GM23338 (cell line): ENCODE measurements at regions not wholly inside any gene's neighbourhood (a gene's known extent, or its start where the extent isn't known, plus 50 kb on each side); places are given as distances from the start of the nearest gene placed in this dataset.

Source experiments
- ATAC-seq: fragments of 200-7000 bp; cut with Tn5 transposase; 3 replicates; pipeline ENCODE4 v1.9.1; 2020
- DNase-seq: peaks from one replicate; pipeline ENCODE4 v3.0.0-alpha.2; 2015; ENCODE audit warnings: low spot score
- H2AFZ ChIP-seq: fragments of 200-600 bp; sonication (generic); 2 replicates; pipeline ENCODE4 v1.8.0; 2016; ENCODE audit warnings: antibody characterized with exemption, mild to moderate bottlenecking, moderate library complexity
- H3F3A ChIP-seq: fragments of 200-600 bp; sonication (generic); replicated peaks from 2 replicates; pipeline ENCODE4 v1.8.0; 2017; ENCODE audit warnings: antibody characterized with exemption, mixed run types, low read depth
- H3K27ac ChIP-seq: fragments of 200-600 bp; sonication (generic); 2 replicates; pipeline ENCODE4 v1.6.1; 2016; ENCODE audit warnings: low read depth
- H3K27me3 ChIP-seq: fragments of 200-600 bp; sonication (generic); 2 replicates; pipeline ENCODE4 v1.8.0; 2016; ENCODE audit warnings: mild to moderate bottlenecking, mixed run types, moderate library complexity; ENCODE audit not compliant: insufficient read depth
- H3K36me3 ChIP-seq: fragments of 200-600 bp; sonication (generic); 2 replicates; pipeline ENCODE4 v1.8.0; 2016; ENCODE audit warnings: mild to moderate bottlenecking; ENCODE audit not compliant: insufficient read depth
- H3K4me1 ChIP-seq: fragments of 200-600 bp; sonication (generic); 2 replicates; pipeline ENCODE4 v1.8.0; 2016; ENCODE audit warnings: mild to moderate bottlenecking, moderate library complexity; ENCODE audit not compliant: insufficient read depth
- H3K4me2 ChIP-seq: fragments of 200-600 bp; sonication (generic); 2 replicates; pipeline ENCODE4 v1.7.1; 2017; ENCODE audit warnings: mixed run types
- H3K4me3 ChIP-seq: fragments of 200-600 bp; sonication (generic); 2 replicates; pipeline ENCODE4 v1.6.1; 2016; ENCODE audit warnings: mixed run types
- H3K79me2 ChIP-seq: fragments of 200-600 bp; sonication (generic); replicated peaks from 2 replicates; pipeline ENCODE4 v1.8.0; 2017; ENCODE audit warnings: mild to moderate bottlenecking; ENCODE audit not compliant: insufficient read depth
- H3K9me2 ChIP-seq: fragments of 200-600 bp; sonication (generic); 2 replicates; pipeline ENCODE4 v1.8.0; 2017; ENCODE audit not compliant: insufficient read depth
- H4K20me1 ChIP-seq: fragments of 200-600 bp; sonication (generic); replicated peaks from 2 replicates; pipeline ENCODE4 v1.8.0; 2017; ENCODE audit warnings: mild to moderate bottlenecking; ENCODE audit not compliant: insufficient read depth
- H3K27ac Mint-ChIP-seq: 2 replicates; pipeline ENCODE4 v1.8.0; 2020; ENCODE audit warnings: inconsistent platforms, mild to moderate bottlenecking, moderate library complexity, mixed read lengths
- H3K27me3 Mint-ChIP-seq: 3 replicates; pipeline ENCODE4 v1.8.0; 2022; ENCODE audit warnings: low read depth, mild to moderate bottlenecking, moderate library complexity, mixed read lengths, inconsistent platforms; ENCODE audit not compliant: insufficient read depth, poor library complexity
- H3K36me3 Mint-ChIP-seq: 3 replicates; pipeline ENCODE4 v1.8.0; 2021; ENCODE audit warnings: low read depth, mild to moderate bottlenecking, inconsistent platforms, moderate library complexity, mixed read lengths
- H3K4me1 Mint-ChIP-seq: 3 replicates; pipeline ENCODE4 v1.8.0; 2020; ENCODE audit warnings: mild to moderate bottlenecking, inconsistent platforms, mixed read lengths
- H3K4me3 Mint-ChIP-seq: 3 replicates; pipeline ENCODE4 v1.8.0; 2021; ENCODE audit warnings: moderate library complexity, mild to moderate bottlenecking, inconsistent platforms, mixed read lengths
- H3K9me3 Mint-ChIP-seq: 3 replicates; pipeline ENCODE4 v1.8.0; 2020; ENCODE audit warnings: moderate library complexity, mild to moderate bottlenecking, inconsistent platforms, mixed read lengths
- ETS1 ChIP-seq: IDR thresholded peaks from 2 replicates; pipeline ENCODE4 v1.6.1; 2016; ENCODE audit warnings: antibody characterized with exemption
- EZH2 ChIP-seq: fragments of 200-600 bp; sonication (generic); IDR thresholded peaks from one replicate; pipeline ENCODE4 v1.8.0; 2017; ENCODE audit warnings: antibody characterized with exemption, mild to moderate bottlenecking, low read depth; ENCODE audit not compliant: unreplicated experiment
- EZH2phosphoT487 ChIP-seq: fragments of 200-600 bp; sonication (generic); IDR thresholded peaks from one replicate; pipeline ENCODE4 v1.8.1; 2018; ENCODE audit warnings: antibody characterized with exemption; ENCODE audit not compliant: unreplicated experiment
- JUNB ChIP-seq: IDR thresholded peaks from one replicate; pipeline ENCODE4 v1.6.1; 2016; ENCODE audit warnings: antibody characterized with exemption; ENCODE audit not compliant: unreplicated experiment
- NANOG ChIP-seq: IDR thresholded peaks from 2 replicates; pipeline ENCODE4 v1.6.1; 2016; ENCODE audit warnings: antibody characterized with exemption, borderline replicate concordance
- REST ChIP-seq: IDR thresholded peaks from one replicate; pipeline ENCODE4 v1.6.1; 2018; ENCODE audit warnings: antibody characterized with exemption; ENCODE audit not compliant: unreplicated experiment
- STAT1 ChIP-seq: IDR thresholded peaks from one replicate; pipeline ENCODE4 v1.6.1; 2016; ENCODE audit warnings: antibody characterized with exemption; ENCODE audit not compliant: unreplicated experiment
- ZNF114 ChIP-seq: fragments of 250-450 bp; sonication (Bioruptor Pico); IDR thresholded peaks from 2 replicates; pipeline ENCODE4 v1.5.0; 2020; ENCODE audit warnings: mild to moderate bottlenecking, moderate library complexity
- ZNF331 ChIP-seq: fragments of 250-450 bp; sonication (Bioruptor Pico); IDR thresholded peaks from 2 replicates; pipeline ENCODE4 v1.5.0; 2020; ENCODE audit warnings: low read depth, mild to moderate bottlenecking, moderate library complexity
- TF ChIP-seq, protein P1 (sequence below): fragments of 250-450 bp; sonication (Bioruptor Pico); IDR thresholded peaks from 2 replicates; pipeline ENCODE4 v1.5.0; 2020; ENCODE audit warnings: mild to moderate bottlenecking, moderate library complexity
- TF ChIP-seq, protein P2 (sequence below), 2 experiments: fragments of 200-600 bp in 1 of 2; sonication (generic) in 1 of 2; conservative IDR thresholded peaks; 2 replicates each; pipeline versions ENCODE4 v1.5.1 to v1.6.1; 2016 to 2017; ENCODE audit warnings: antibody characterized with exemption in 2 of 2, low read depth in 2 of 2, mild to moderate bottlenecking in 2 of 2, moderate library complexity in 1 of 2

DNA sequence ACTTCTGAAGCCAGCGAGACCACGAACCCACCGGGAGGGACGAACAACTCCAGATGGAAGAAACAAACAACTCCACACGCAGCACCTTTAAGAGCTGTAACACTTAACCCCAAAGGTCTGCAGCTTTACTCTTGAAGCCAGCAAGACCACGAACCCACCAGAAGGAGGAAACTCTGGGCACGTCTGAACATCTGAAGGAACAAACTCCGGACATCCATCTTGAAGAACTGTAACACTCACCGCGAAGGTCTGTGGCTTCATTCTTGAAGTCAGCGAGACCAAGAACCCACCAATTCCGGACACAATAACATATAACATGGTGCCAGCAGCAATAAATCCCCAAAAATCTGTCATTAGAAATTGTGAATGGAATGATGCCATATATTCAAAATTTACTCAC lies 180.9 kb downstream of the TLE1 start:
- no peak for ATAC-seq
- Mint-ChIP-seq H3K9me3 (peaks cover 9% of the 10 kb centered on the region; the same call in 2 of the 3 replicates), H3K36me3 (peaks cover 9% of the 10 kb centered on the region; the same call in 2 of the 3 replicates), H3K4me3 (no peak overlapping the region), H3K27me3 (no peaks in the 10 kb centered on the region), H3K4me1 (no peaks in the 10 kb centered on the region), H3K27ac (no peak overlapping the region)
- Histone ChIP-seq H3K4me2 (no peak overlapping the region), H3F3A (no peaks in the 10 kb centered on the region), H4K20me1 (no peaks in the 10 kb centered on the region), H3K79me2 (no peaks in the 10 kb centered on the region), H3K4me1 (no peaks in the 10 kb centered on the region), H3K9me2 (peaks cover 5% of the 10 kb centered on the region; the same call in 1 of the 2 replicates), H3K4me3 (no peak overlapping the region), H2AFZ (peak overlapping the region; percentile 69; the same call in 1 of the 2 replicates), H3K27me3 (no peaks in the 10 kb centered on the region), H3K27ac (no peak overlapping the region), H3K36me3 (no peaks in the 10 kb centered on the region; the same call in 1 of the 2 replicates)
- DNase-seq, result no peak
- TF ChIP-seq EZH2 (no peak), JUNB (no peak), EZH2phosphoT487 (no peak), ETS1 (no peak), NANOG (no peak), STAT1 (no peak), REST (no peak), ZNF331 (CRISPR knock-in tag) (no peak), ZNF114 (no peak)
- TF ChIP-seq, protein P1, sequence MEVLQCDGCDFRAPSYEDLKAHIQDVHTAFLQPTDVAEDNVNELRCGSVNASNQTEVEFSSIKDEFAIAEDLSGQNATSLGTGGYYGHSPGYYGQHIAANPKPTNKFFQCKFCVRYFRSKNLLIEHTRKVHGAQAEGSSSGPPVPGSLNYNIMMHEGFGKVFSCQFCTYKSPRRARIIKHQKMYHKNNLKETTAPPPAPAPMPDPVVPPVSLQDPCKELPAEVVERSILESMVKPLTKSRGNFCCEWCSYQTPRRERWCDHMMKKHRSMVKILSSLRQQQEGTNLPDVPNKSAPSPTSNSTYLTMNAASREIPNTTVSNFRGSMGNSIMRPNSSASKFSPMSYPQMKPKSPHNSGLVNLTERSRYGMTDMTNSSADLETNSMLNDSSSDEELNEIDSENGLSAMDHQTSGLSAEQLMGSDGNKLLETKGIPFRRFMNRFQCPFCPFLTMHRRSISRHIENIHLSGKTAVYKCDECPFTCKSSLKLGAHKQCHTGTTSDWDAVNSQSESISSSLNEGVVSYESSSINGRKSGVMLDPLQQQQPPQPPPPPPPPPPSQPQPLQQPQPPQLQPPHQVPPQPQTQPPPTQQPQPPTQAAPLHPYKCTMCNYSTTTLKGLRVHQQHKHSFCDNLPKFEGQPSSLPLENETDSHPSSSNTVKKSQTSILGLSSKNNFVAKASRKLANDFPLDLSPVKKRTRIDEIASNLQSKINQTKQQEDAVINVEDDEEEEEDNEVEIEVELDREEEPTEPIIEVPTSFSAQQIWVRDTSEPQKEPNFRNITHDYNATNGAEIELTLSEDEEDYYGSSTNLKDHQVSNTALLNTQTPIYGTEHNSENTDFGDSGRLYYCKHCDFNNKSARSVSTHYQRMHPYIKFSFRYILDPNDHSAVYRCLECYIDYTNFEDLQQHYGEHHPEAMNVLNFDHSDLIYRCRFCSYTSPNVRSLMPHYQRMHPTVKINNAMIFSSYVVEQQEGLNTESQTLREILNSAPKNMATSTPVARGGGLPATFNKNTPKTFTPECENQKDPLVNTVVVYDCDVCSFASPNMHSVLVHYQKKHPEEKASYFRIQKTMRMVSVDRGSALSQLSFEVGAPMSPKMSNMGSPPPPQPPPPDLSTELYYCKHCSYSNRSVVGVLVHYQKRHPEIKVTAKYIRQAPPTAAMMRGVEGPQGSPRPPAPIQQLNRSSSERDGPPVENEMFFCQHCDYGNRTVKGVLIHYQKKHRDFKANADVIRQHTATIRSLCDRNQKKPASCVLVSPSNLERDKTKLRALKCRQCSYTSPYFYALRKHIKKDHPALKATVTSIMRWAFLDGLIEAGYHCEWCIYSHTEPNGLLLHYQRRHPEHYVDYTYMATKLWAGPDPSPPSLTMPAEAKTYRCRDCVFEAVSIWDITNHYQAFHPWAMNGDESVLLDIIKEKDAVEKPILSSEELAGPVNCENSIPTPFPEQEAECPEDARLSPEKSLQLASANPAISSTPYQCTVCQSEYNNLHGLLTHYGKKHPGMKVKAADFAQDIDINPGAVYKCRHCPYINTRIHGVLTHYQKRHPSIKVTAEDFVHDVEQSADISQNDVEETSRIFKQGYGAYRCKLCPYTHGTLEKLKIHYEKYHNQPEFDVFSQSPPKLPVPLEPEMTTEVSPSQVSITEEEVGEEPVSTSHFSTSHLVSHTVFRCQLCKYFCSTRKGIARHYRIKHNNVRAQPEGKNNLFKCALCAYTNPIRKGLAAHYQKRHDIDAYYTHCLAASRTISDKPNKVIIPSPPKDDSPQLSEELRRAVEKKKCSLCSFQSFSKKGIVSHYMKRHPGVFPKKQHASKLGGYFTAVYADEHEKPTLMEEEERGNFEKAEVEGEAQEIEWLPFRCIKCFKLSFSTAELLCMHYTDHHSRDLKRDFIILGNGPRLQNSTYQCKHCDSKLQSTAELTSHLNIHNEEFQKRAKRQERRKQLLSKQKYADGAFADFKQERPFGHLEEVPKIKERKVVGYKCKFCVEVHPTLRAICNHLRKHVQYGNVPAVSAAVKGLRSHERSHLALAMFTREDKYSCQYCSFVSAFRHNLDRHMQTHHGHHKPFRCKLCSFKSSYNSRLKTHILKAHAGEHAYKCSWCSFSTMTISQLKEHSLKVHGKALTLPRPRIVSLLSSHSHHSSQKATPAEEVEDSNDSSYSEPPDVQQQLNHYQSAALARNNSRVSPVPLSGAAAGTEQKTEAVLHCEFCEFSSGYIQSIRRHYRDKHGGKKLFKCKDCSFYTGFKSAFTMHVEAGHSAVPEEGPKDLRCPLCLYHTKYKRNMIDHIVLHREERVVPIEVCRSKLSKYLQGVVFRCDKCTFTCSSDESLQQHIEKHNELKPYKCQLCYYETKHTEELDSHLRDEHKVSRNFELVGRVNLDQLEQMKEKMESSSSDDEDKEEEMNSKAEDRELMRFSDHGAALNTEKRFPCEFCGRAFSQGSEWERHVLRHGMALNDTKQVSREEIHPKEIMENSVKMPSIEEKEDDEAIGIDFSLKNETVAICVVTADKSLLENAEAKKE (CRISPR knock-in tag), result no peak
- TF ChIP-seq, protein P2, sequence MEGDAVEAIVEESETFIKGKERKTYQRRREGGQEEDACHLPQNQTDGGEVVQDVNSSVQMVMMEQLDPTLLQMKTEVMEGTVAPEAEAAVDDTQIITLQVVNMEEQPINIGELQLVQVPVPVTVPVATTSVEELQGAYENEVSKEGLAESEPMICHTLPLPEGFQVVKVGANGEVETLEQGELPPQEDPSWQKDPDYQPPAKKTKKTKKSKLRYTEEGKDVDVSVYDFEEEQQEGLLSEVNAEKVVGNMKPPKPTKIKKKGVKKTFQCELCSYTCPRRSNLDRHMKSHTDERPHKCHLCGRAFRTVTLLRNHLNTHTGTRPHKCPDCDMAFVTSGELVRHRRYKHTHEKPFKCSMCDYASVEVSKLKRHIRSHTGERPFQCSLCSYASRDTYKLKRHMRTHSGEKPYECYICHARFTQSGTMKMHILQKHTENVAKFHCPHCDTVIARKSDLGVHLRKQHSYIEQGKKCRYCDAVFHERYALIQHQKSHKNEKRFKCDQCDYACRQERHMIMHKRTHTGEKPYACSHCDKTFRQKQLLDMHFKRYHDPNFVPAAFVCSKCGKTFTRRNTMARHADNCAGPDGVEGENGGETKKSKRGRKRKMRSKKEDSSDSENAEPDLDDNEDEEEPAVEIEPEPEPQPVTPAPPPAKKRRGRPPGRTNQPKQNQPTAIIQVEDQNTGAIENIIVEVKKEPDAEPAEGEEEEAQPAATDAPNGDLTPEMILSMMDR (conservative IDR thresholded peaks at IDR 0.05; ENCODE audit: low read depth in 2 of 2), result no peak
